ENCODE measurements at regions not wholly inside any gene's neighbourhood (a gene's known extent, or its start where the extent isn't known, plus 50 kb on each side); places are given as distances from the start of the nearest gene placed in this dataset.

DNA sequence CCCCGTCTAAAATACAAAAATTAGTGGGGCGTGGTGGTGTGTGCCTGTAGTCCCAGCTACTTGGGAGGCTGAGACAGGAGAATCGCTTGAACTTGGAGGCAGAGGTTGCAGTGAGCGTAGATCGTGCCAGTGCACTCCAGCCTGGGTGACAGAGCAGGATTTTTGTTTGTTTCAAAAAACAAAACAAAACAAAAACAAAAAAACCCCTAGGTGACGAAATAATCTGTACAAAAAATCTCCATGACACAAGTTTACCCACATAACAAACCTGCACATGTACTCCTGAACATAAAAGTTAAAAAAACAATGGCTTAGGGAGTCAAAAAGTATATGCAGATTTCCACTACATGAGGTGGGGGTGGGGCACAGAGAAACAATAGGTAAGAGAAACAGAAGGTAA is 140.5 kb upstream of the ASIC2 start:
- DNase-seq (ENCODE audit: low read depth, low spot score) (no peak), FAIRE-seq (no peak)
- Histone ChIP-seq H3K4me2 (ENCODE audit: insufficient read depth, low read length) (no peak overlapping the region), H4K20me1 (replicated peaks; ENCODE audit: control insufficient read depth, extremely low read depth, insufficient read depth, low read length) (no peaks in the 10 kb centered on the region), H3K9ac (replicated peaks; ENCODE audit: extremely low read depth, insufficient read depth, low read length) (no peak overlapping the region), H3K9me3 (replicated peaks; ENCODE audit: control insufficient read depth, insufficient read depth, low read length) (peaks cover 3% of the 10 kb centered on the region), H3K27me3 (ENCODE audit: control insufficient read depth in 2 of 2, insufficient read depth in 2 of 2, low read length in 2 of 2) (no peaks in the 10 kb centered on the region), H3K4me1 (ENCODE audit: control insufficient read depth, extremely low read depth, insufficient read depth, low read length) (no peaks in the 10 kb centered on the region), H3K36me3 (ENCODE audit: control insufficient read depth in 2 of 2, extremely low read depth in 1 of 2, insufficient read depth in 2 of 2, low read length in 2 of 2) (no peaks in the 10 kb centered on the region), H3K27ac (ENCODE audit: insufficient read depth, low read depth, low read length) (no peak overlapping the region), H3K9me1 (replicated peaks; ENCODE audit: control insufficient read depth, extremely low read depth, insufficient read depth, low read length) (no peaks in the 10 kb centered on the region), H3K4me3 (replicated peaks in 1 of 3; ENCODE audit: insufficient read depth in 1 of 3, low read depth in 1 of 3, low read length in 3 of 3) (no peak overlapping the region), H3K79me2 (ENCODE audit: control insufficient read depth, insufficient read depth, low read length) (no peaks in the 10 kb centered on the region), H2AFZ (ENCODE audit: low read depth, low read length) (no peak overlapping the region)
- TF ChIP-seq EZH2 (IDR thresholded peaks at IDR 0.05; ENCODE audit: borderline replicate concordance, low read depth, low read length, severe bottlenecking) (no peak), JUN (IDR thresholded peaks at IDR 0.05; ENCODE audit: borderline replicate concordance, insufficient read depth, insufficient read length, low read depth) (no peak), CTCF (IDR thresholded peaks at IDR 0.05; ENCODE audit: extremely low read depth in 1 of 2, insufficient read depth in 1 of 2, low read depth in 1 of 2, low read length in 2 of 2) (no peak), POLR2AphosphoS5 (IDR thresholded peaks at IDR 0.05; ENCODE audit: insufficient read depth, low read depth, low read length) (no peak), MYC (IDR thresholded peaks at IDR 0.05; ENCODE audit: low read depth, low read length) (no peak), POLR2A (IDR thresholded peaks at IDR 0.05; ENCODE audit: low read depth, low read length) (no peak), FOS (IDR thresholded peaks at IDR 0.05; ENCODE audit: borderline replicate concordance, insufficient read depth, low read length) (no peak), GATA2 (IDR thresholded peaks at IDR 0.05; ENCODE audit: insufficient read depth, insufficient read length, low read depth, low read length) (no peak)
- TF ChIP-seq, protein P1, sequence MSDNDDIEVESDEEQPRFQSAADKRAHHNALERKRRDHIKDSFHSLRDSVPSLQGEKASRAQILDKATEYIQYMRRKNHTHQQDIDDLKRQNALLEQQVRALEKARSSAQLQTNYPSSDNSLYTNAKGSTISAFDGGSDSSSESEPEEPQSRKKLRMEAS (IDR thresholded peaks at IDR 0.05; ENCODE audit: insufficient read depth, insufficient read length), result no peak
- dilution Hi-C loops (cut with MboI; ENCODE audit: extremely low pct_ligation_motif_present, low sequenced_read_pairs) (no loop called here), intact Hi-C loops (cut with micrococcal nuclease) (no loop called here)
- POLR2A ChIA-PET, result no interaction called here
- CTCF ChIA-PET, result no interaction called here
- BruUV-seq (replicated peaks), result no TSS peak

Measured in endothelial cell of umbilical vein (primary cell).